ENCODE measurements at regions not wholly inside any gene's neighbourhood (a gene's known extent, or its start where the extent isn't known, plus 50 kb on each side); places are given as distances from the start of the nearest gene placed in this dataset.

DNA sequence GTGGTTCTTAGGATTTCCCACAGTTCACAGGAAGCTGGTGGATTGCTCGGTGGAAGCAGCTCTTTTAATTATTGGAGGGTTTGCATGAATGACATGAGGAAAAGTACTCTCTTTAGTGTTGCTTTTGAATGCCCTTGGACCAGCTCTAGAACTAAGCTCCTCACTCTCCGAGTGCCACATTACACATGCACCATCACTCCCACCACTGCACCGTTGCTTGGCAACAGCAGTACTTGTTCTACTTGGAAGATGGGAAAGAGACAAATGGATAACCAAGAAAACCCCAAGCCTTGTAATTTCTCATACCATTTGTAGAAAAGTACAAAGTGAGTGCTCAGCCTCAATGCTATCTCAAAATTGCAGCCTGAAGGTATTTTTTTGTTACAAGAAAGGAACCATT is 620.2 kb upstream of the BOD1L1 start:
- no peak for DNase-seq (ENCODE audit: low read depth)
- TF ChIP-seq, protein P1, sequence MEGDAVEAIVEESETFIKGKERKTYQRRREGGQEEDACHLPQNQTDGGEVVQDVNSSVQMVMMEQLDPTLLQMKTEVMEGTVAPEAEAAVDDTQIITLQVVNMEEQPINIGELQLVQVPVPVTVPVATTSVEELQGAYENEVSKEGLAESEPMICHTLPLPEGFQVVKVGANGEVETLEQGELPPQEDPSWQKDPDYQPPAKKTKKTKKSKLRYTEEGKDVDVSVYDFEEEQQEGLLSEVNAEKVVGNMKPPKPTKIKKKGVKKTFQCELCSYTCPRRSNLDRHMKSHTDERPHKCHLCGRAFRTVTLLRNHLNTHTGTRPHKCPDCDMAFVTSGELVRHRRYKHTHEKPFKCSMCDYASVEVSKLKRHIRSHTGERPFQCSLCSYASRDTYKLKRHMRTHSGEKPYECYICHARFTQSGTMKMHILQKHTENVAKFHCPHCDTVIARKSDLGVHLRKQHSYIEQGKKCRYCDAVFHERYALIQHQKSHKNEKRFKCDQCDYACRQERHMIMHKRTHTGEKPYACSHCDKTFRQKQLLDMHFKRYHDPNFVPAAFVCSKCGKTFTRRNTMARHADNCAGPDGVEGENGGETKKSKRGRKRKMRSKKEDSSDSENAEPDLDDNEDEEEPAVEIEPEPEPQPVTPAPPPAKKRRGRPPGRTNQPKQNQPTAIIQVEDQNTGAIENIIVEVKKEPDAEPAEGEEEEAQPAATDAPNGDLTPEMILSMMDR (IDR thresholded peaks at IDR 0.05; ENCODE audit: insufficient read depth, low read depth, low read length, missing control alignments) = no peak
- no peak overlapping the region for H3K4me3 ChIP-seq (ENCODE audit: low read depth, low read length)

DNA sequence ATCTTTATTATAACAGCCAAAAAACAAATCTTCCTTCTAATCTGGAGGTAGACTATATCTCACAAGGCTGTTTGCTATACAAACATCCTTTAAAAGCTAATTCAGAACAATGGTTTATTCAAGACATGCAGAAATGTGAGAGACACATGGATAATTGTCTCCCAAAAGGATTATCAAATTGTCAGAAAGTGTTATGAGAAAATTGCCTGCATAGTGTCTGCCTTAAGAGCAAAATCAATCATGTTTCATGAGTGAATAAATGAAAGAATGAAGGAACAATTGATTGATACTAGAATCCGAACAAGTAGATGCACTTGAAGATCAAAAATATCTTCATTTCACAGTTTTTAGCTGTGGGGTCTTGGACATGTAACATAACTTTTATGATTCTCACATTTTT is 621.7 kb upstream of the BOD1L1 start:
- TF ChIP-seq, protein P1 (IDR thresholded peaks at IDR 0.05; ENCODE audit: insufficient read depth, low read depth, low read length, missing control alignments) = no peak
- H3K4me3 ChIP-seq (ENCODE audit: low read depth, low read length) = no peak overlapping the region
- DNase-seq (ENCODE audit: low read depth) = no peak

DNA sequence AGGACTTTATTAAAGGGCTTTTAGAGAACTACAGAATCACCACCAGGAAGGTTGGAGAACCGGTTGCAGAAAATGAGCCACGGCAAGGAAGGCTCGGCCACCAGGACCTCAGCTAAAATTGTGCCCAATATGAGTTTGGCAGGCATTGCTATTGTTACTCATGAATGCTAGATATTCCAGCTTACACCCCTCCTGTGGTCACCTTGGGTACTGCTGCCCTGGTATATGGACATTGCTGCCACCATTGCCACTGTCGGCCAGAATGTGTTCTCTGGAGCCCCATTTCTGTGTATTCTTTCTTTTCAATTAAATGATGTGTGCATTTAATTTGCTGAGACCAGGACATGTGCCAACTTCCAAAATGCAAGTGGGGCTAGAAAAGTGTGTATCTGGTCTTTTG is 626.7 kb upstream of the BOD1L1 start:
- H3K4me3 ChIP-seq (ENCODE audit: low read depth, low read length) = no peak overlapping the region
- TF ChIP-seq, protein P1 (IDR thresholded peaks at IDR 0.05; ENCODE audit: insufficient read depth, low read depth, low read length, missing control alignments) = peak; percentile 27
- DNase-seq (ENCODE audit: low read depth) = peak; percentile 18

DNA sequence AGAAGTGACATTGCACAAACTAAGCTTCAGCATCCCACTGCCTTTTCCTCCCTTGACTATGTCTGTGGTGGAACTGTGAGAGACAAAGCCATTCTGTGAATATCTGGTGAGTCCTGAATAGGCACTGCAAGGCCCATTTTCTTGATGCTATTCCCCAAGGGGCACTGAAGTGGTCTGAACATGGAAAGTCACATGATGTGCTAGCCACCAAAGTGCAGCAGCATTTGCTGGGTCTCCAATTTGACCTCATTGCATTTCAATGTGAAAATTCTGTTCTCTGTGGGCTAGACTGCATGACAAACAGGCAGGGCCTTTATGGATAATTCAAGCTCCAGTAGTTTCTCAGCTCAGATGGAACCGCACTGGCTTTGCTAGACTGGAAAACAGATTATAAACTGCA is 627.4 kb upstream of the BOD1L1 start:
- H3K4me3 ChIP-seq (ENCODE audit: low read depth, low read length) = no peak overlapping the region
- TF ChIP-seq, protein P1 (IDR thresholded peaks at IDR 0.05; ENCODE audit: insufficient read depth, low read depth, low read length, missing control alignments) = no peak

DNA sequence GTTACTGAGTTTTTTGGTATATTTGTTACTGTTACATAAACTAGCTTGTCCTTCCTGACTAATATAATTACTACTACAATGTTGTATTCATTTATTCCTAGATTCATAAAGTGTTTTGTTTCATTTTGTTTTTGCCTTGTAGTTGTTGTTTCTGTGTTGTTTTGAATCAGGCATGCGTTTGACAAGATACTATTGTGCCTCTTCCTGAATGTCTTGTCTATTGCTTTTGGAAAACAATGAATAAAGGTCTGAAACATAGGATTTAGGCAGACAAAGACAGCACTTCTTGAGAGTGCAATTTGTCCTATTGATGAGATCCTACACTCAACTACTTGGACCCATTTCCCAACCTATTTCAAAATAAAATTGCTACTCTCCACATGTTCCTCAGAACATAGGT is 630.4 kb upstream of the BOD1L1 start:
- DNase-seq (ENCODE audit: low read depth) = no peak
- no peak overlapping the region for H3K4me3 ChIP-seq (ENCODE audit: low read depth, low read length)
- TF ChIP-seq, protein P1 (IDR thresholded peaks at IDR 0.05; ENCODE audit: insufficient read depth, low read depth, low read length, missing control alignments) = no peak

More for the DNA sequence above, 627.4 kb upstream of the BOD1L1 start:
- no peak for DNase-seq (ENCODE audit: low read depth)

DNA sequence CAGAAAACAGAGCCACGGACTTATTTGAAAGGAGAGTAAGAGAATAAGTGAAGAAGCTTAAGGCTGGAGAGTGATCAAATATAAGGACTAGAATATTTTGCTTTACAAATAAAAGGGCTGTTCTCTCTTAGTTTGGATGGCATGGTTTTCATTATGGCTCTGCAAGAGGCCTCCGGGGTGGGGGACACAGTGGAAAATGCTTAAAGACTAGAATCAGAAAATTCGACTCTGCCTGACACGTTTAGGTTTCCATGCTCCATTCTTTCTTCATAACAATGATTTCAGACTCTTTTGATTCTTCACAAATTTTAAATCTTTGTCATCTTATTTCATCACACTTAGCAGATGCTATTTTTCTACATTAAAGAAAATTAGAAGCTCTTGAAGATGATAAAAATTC is 632.4 kb upstream of the BOD1L1 start:
- no peak overlapping the region for H3K4me3 ChIP-seq (ENCODE audit: low read depth, low read length)
- TF ChIP-seq, protein P1 (IDR thresholded peaks at IDR 0.05; ENCODE audit: insufficient read depth, low read depth, low read length, missing control alignments) = no peak
- DNase-seq (ENCODE audit: low read depth) = no peak

DNA sequence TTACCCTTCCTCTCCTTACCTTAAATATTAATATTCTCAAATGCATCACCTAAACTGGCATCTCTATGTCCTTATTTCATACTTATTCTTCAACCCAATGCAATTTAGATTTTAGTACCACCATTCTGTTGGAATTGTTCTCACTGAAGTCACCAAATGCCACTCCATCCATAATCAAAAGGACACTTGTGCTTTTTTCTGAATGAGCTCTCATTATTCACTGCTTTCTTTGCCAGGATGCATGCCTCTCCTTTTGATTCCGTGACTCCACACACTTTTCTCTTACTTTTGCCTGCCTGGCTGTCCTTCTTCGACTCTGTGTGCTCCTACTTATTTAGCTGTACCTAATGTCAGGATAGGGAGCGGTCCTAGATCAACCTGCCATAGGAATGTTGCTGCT is 633.1 kb upstream of the BOD1L1 start:
- DNase-seq (ENCODE audit: low read depth) = no peak
- TF ChIP-seq, protein P1 (IDR thresholded peaks at IDR 0.05; ENCODE audit: insufficient read depth, low read depth, low read length, missing control alignments) = no peak
- no peak overlapping the region for H3K4me3 ChIP-seq (ENCODE audit: low read depth, low read length)

All from GM12865 (cell line).